Keratinocyte (primary cell): ENCODE measurements at regions not wholly inside any gene's neighbourhood (a gene's known extent, or its start where the extent isn't known, plus 50 kb on each side); places are given as distances from the start of the nearest gene placed in this dataset.

Source experiments
- CTCF ChIP-seq, 3 experiments: IDR thresholded peaks in 1 of 3; conservative IDR thresholded peaks in 1 of 3; optimal IDR thresholded peaks in 1 of 3; 2 replicates in 2 of 3; 3 replicates in 1 of 3; pipeline versions ENCODE3 to v1.5.1; 2011; ENCODE audit warnings: low read length in 3 of 3, mild to moderate bottlenecking in 3 of 3, moderate library complexity in 2 of 3, control low read depth in 1 of 3, inconsistent platforms in 1 of 3; ENCODE audit not compliant: insufficient read depth in 2 of 3; ENCODE audit errors: extremely low read depth in 1 of 3
- EZH2 ChIP-seq: IDR thresholded peaks from one replicate; pipeline ENCODE4 v1.6.1; 2012; ENCODE audit warnings: inconsistent platforms, mild to moderate bottlenecking, low read length, moderate library complexity

GRCh38 chr20:11168026-11168425 is 494.2 kb upstream of the JAG1 start:
- no peak for TF ChIP-seq CTCF (optimal IDR thresholded peaks at IDR 0.05 in 1 of 3, IDR thresholded peaks at IDR 0.05 in 1 of 3, conservative IDR thresholded peaks at IDR 0.05 in 1 of 3; ENCODE audit: extremely low read depth in 1 of 3, insufficient read depth in 2 of 3, low read length in 3 of 3)
- TF ChIP-seq EZH2: no peak
